Limb (tissue), 2 donors: ENCODE measurements at regions not wholly inside any gene's neighbourhood (a gene's known extent, or its start where the extent isn't known, plus 50 kb on each side); places are given as distances from the start of the nearest gene placed in this dataset.

Experiments used
- DNase-seq, 2 donors: peaks; one replicate each; pipeline ENCODE4 v3.0.0-alpha.2; 2016; ENCODE audit errors: extremely low spot score in 2 of 2

DNA sequence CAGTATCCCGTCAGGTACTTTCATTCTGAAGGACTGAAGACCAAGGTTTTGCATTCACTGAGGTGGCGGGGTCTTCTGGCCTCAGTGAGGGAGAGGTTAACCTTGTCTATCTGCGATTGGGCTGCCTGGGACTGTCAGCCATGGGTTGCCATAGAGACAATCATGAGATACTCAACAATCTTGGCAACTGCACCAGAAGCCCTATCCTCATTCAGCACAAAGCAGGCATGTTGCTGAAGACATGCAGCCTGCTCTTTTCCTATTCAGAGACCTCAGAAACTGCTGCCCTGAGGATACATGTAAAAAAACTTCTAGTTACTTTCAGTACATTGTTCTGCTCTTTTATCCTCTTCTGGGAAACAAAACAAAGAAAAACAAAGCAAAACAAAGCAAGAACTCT is 146.3 kb upstream of the PIRT start:
- no peak for DNase-seq

DNA sequence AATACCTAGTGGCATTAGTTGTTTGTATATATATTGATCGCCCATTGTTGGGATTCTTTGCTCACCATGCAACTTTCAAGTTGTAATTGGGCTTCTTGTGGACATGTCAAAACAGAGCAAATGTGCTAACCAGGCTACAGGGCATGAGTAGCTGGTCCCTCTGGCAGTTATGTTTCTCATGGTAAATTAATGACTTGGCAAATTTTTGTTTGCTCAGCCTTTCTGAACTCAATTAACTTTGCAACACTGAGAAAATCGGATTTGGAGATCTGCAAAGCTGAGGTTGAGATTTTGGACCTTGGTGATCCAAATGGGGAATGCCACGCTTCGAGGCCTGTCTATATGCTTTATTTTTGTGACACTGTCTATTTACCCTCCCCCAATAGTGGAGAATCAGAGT is 138.5 kb upstream of the PIRT start:
- no peak for DNase-seq

DNA sequence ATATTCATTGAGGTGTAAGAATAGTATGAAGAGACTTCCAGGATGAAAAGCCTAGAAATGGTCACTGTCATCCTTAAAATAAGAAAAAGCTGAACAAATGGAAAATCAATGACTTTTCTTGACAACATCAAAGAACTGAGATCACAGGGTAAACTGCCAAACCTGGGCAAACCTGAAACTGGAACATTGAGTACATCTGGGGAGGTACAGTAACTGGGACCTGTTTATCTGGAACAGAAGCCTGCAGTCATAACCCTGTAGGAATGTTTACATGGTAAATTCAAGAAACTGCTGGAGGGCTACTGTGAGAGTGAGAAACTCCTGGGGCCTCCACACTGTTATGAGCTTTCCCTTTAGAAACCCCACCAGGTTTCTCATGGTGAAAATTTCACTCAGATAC is 130.1 kb upstream of the PIRT start:
- DNase-seq, result no peak

DNA sequence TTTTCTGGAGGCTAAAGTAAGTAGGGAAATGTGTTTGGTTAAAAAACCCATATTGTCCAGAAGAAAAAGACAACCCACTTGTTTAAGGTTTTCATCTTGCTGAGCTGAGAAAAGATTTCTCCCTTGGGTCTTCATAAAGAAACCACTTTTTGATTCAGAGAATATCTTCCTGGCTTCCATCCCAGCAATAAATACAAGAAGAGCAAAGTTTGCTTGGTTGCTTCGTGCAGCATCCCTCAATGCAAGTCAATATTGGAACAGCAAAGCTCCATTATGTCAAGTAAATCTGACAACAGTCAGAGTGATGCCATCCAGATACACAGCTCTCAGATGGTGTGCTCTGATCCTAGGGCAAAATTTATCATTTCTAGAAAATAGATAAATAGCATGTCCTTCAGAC is 118.9 kb upstream of the PIRT start:
- DNase-seq, result no peak

DNA sequence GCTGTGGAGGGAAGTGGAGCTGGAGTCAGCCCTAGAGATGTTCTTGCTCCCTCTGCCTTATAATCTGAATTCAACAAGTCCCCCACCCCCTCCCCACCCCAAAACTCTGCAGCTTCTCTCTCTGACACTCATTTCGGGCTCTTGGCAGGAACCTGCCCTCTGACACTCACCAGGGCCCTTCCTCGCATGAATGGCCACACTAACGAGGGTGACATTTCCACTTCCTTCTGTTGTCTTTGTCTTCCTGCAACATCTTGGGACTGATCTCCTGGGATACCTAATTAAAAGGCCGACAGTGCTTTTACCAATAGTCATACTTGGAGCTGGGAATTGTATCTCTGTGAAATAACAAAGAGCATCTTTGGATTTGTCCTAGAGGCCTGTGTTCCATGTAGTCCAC is 106.9 kb upstream of the PIRT start:
- no peak for DNase-seq

DNA sequence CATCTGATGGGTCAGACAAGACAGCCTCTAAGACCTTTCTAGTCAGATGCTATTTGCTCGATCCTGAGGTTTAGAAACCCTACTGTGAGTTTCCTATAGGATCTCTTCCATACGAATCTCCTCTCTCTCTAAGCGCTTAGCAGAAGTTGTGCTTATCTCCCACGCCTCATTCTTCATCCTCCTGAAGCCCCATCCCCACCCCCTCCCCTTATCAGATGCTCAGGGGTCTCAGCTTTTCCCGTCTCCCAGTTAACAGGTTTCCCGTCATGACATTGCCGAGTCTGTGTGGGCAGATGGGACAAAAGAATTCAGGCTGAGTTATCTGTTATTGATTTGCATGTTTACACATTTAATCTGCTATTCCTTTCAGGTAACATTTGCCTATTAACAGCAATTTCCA is 99.0 kb upstream of the PIRT start:
- DNase-seq, result no peak

DNA sequence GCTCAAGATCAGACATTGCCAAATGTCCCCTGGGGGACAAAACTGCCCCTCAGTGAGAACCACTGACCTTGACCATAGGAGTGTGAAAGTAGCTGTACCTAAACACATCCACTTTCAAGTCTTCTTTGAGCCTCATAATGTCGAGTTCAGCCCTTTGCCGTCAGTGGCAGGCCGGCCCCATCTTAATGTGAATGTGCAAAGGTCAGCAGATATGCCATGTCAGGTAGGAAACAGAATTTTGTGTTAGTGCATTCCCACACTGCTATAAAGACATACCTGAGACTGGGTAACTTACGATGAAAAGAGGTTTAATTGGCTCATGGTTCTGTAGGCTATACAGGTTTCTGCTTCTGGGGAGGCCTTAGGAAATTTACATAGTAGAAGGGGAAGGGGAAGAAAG is 95.1 kb upstream of the PIRT start:
- DNase-seq, result no peak

DNA sequence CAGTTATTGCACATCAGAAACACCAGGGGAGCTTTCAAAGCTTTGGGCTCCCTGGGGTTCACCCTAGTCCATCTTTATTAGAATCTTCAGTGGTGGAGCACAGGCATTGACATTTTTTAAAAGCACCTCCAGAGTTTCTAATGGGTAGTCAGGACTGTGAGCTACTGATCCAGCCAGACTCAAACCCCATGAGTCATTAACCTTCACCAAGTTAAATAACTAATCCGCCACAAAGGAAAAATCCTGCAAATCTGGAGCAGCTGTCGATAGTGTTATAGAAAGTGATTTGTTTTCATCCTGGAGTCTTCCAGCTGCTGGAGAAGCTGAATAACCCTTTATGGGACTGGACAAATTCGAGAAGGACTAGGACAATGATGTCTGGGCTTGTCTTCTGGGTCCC is 93.2 kb upstream of the PIRT start:
- DNase-seq, result no peak

DNA sequence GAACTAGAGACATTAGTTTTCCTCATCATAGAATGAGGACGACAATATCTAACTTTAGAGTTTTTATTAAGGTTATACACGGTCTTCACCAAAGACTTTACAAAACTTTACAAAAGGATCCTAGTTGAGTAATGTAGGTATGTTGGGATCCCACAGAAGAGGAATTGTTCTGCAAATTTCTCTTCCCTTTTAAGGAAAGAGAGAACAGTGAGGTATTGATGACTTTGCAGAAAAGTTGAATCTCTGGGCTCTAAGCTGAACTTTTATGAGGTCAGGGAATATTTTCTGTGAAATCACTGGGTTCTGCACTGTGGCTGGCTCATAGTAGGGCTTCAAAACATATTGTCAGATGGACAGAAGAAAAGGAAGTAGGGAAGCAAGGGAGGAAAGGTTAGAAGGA is 89.8 kb upstream of the PIRT start:
- DNase-seq, result no peak

DNA sequence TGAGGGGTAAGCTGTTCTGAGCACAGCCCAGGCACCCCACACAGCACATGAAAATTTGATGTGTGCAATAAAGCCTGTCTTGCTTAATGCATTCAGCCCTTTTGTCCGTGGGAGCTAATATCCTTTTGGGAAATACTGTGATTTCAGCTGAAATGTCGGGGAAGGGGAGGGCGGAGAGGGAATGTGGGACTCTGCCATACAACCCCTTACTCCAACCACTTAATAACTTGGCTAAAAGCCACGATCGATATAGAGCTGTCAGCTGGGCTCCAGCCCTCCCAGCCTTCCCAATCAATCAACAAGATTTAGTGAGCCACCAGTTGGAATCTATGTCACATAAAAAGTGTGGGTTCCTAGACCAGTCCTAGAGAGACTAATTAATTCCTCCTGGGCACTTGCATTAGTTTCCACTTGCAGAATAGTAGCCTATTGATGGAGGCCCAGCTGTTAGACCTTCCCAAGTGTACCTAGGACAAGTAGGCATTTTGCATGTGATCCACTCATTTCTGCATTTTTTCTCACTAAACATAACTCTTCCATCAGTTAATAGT is 82.7 kb upstream of the PIRT start:
- no peak for DNase-seq

DNA sequence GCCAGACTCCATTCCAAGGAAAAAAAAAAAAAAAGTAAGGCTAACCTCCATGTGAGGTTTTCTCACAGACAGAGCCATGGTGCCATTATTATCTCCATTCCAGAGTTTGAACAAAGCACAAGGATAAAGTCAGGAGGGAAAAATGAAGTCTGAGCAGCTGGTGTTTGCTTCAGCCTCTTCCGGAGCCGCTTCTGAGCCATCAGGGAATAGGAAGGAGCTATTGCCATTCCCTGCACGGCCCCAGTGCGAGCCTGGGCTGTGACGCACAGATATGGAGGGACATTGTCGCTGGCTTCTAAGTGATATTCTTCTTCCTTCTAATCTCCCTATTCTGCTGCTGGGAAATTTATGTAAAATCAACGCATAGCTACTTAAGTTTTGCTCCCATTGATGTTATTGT is 69.5 kb upstream of the PIRT start:
- no peak for DNase-seq

DNA sequence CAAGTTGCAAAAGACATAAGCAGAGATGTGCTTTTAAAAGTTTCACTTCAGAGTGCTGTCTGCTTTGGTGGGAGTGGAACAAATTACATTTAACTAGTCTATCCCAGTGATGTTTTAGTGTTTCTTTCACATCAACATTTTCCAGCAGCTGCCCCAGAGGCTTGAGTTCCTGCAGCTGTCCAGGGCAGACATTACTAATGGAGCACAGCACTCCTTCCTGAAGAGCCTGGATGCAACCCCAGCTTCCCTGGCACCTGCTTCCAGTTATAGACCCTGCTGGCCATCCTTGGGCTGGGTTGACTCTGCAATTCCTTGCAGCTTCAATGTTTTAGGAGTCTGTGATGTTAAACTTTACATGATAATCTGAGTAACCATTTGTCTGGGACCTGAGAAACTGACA is 61.4 kb upstream of the PIRT start:
- DNase-seq, result peak; percentile 42 to 49

DNA sequence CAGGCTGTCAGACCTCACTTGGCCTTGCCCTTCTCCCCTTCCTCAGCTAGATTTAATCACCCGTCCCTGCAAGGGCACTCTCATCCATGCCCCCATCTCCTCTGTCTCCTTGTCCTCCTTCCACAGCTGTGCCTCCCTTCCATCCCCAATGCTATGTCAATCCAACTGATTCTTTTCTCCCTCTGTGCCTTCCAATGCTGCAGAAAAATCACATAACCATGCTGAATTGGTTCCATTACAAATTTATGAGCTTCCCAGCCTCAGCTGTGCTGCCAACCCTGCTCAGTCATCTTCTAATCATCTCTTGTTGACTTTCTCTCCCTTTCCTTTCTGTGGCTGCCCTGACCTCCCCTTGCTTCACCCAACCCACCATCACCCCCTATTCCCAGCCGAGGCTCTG is 56.3 kb upstream of the PIRT start:
- DNase-seq, result no peak

DNA sequence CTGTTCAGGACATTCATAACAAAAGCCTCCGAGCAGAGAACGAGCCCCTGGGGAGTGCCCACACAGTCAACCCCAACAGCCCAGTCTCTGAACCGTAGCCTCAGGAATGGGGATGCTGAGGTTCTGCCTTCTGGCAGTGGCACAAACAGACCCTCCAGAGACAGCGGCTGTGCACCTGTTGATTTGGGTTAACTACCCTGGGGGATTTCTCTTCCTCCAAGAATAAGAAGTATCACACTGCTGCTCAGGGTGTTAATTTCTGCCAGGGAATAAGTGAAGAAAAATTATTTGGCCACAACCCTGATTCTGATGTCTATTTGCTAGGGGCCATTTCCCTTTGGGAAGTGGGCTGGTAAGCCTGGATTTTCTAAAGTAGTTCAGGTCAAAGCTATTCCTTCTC is 51.0 kb upstream of the PIRT start:
- no peak for DNase-seq
